BLaER1 treated with 17β-estradiol and CSF1 and Interleukin-3, amounts not matched to agents 10 nM and 100 nM (cell line): ENCODE measurements at regions not wholly inside any gene's neighbourhood (a gene's known extent, or its start where the extent isn't known, plus 50 kb on each side); places are given as distances from the start of the nearest gene placed in this dataset.
"Not testable (repeated sequence)": the region's sequence is repeated elsewhere in the genome, so short reads cannot be mapped to it uniquely, and the experiment has no call there.

Source experiments
- H3K27ac ChIP-seq, 11 experiments: shearing (Covaris generic); formaldehyde crosslinking; 2 replicates each; pipeline ENCODE4 v1.8.1; 2022
- H3K27me3 ChIP-seq, 11 experiments: shearing (Covaris generic); formaldehyde crosslinking; 2 replicates each; pipeline ENCODE4 v1.8.1; 2022
- H3K36me3 ChIP-seq, 11 experiments: shearing (Covaris generic); formaldehyde crosslinking; 2 replicates each; pipeline ENCODE4 v1.8.1; 2022
- H3K4me1 ChIP-seq, 10 experiments: shearing (Covaris generic); formaldehyde crosslinking; 2 replicates each; pipeline ENCODE4 v1.8.1; 2022
- H3K4me2 ChIP-seq, 11 experiments: shearing (Covaris generic); formaldehyde crosslinking; 2 replicates each; pipeline ENCODE4 v1.8.1; 2022
- H3K4me3 ChIP-seq, 10 experiments: shearing (Covaris generic); formaldehyde crosslinking; 2 replicates each; pipeline ENCODE4 v1.8.1; 2022
- H3K9ac ChIP-seq, 11 experiments: shearing (Covaris generic); formaldehyde crosslinking; 2 replicates each; pipeline ENCODE4 v1.8.1; 2022
- H3K9me3 ChIP-seq, 11 experiments: shearing (Covaris generic); formaldehyde crosslinking; replicated peaks in 1 of 11; 2 replicates each; pipeline ENCODE4 v1.8.1; 2022
- H4K20me1 ChIP-seq, 11 experiments: shearing (Covaris generic); formaldehyde crosslinking; 2 replicates each; pipeline ENCODE4 v1.8.1; 2022
- Cebpa-rat ChIP-seq, 11 experiments: shearing (Covaris generic); IDR thresholded peaks; 2 replicates each; pipeline ENCODE4 v1.8.1; 2022

DNA sequence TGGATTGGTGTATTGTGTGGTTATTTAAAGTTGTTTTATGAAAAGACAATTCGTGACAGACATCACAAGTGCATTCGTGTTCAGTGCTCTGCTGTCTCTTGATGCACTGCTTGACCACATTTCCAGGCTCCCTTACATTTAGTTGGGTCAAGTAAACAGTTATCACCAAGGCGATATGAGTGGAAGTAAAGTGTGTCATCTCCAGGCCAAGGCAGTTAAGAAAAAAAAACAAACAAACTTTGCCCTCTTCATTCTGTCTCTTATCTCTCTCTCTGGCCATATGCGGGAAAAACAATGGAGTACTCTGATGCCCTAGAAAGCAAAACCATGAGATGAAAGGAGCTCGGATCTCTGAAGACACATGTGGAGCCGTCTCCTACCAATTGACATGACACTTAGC, 131.1 kb downstream of the DSEL start:
- no peaks in the 10 kb centered on the region for H3K36me3 ChIP-seq
- no peaks in the 10 kb centered on the region for H3K27me3 ChIP-seq
- TF ChIP-seq Cebpa-rat (IDR thresholded peaks at IDR 0.05): no peak
- H3K9me3 ChIP-seq: peaks cover 0 to 6% (median 0%) of the 10 kb centered on the region in 11 experiments; a peak in 1 of 22 replicates
- H4K20me1 ChIP-seq: no peaks in the 10 kb centered on the region; a peak in 1 of 22 replicates
- no peak overlapping the region for H3K4me3 ChIP-seq
- H3K4me2 ChIP-seq: no peak overlapping the region
- no peak overlapping the region for H3K27ac ChIP-seq
- H3K9ac ChIP-seq: no peak overlapping the region
- no peaks in the 10 kb centered on the region for H3K4me1 ChIP-seq

GRCh38 chr18:67384057-67384456, 132.5 kb downstream of the DSEL start:
- H3K4me2 ChIP-seq, H3K4me1 ChIP-seq, H4K20me1 ChIP-seq, H3K27me3 ChIP-seq, H3K36me3 ChIP-seq, H3K27ac ChIP-seq, H3K9ac ChIP-seq, H3K4me3 ChIP-seq, H3K9me3 ChIP-seq: not testable (repeated sequence)

GRCh38 chr18:67381608-67382150, 134.8 kb downstream of the DSEL start:
- no peak overlapping the region for H3K4me2 ChIP-seq
- H3K4me3 ChIP-seq: no peak overlapping the region
- H3K4me1 ChIP-seq: no peaks in the 10 kb centered on the region
- no peak overlapping the region for H3K27ac ChIP-seq
- no peak for TF ChIP-seq Cebpa-rat (IDR thresholded peaks at IDR 0.05)
- no peaks in the 10 kb centered on the region for H3K36me3 ChIP-seq
- no peak overlapping the region for H3K9ac ChIP-seq
- H3K9me3 ChIP-seq: peaks cover 0 to 6% (median 0%) of the 10 kb centered on the region in 11 experiments; a peak in 1 of 22 replicates
- H3K27me3 ChIP-seq: no peaks in the 10 kb centered on the region
- no peaks in the 10 kb centered on the region; a peak in 1 of 22 replicates for H4K20me1 ChIP-seq

DNA sequence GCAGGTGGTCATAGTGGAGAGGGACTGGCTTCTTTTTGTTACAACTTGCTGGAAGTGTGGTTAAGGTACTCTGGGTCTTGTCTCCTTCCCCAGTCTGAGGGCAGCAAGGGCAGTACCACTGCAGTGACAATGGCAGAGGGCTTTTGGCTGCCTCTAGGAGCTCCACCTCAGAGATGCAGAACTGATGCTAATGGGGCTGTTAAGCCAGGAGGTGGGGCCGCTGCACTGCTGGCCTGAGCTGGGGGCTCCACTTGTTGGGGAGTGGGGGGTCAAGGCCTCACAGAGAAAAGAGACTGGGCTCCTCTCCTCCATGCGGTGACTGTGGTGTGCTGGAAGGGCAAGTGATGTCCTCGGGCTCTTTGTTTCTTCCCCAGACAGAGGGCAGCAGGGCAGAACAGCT, 135.7 kb downstream of the DSEL start:
- Histone ChIP-seq H3K4me2 (no peak overlapping the region), H3K9me3 (peaks cover 0 to 6% (median 0%) of the 10 kb centered on the region in 11 experiments; a peak in 1 of 22 replicates)

DNA sequence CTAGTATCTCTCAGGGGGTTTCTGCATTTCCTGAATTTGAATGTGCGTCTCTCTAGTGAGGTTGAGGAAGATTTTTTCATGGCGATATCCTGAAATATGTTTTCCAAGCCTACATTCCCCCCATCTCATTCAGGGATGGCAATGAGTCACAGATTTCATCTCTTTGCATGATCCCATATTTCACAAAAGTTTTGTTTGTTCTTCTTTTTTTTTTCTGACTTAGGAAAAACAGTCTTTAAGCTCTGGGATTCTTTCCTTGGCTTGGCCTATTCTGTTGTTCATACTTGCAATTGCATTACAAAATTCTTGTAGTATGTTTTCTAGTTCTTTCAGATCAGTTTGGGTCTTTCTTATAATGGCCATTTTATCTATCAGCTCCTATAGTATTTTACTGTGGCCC, 136.5 kb downstream of the DSEL start:
- peaks cover 0 to 6% (median 0%) of the 10 kb centered on the region in 11 experiments; a peak in 1 of 22 replicates for H3K9me3 ChIP-seq
- no peaks in the 10 kb centered on the region; a peak in 1 of 22 replicates for H4K20me1 ChIP-seq
- H3K36me3 ChIP-seq: no peaks in the 10 kb centered on the region
- no peaks in the 10 kb centered on the region for H3K27me3 ChIP-seq
- H3K4me1 ChIP-seq: no peaks in the 10 kb centered on the region
- no peak overlapping the region for H3K27ac ChIP-seq
- H3K9ac ChIP-seq: no peak overlapping the region
- H3K4me2 ChIP-seq: no peak overlapping the region
- H3K4me3 ChIP-seq: no peak overlapping the region
- TF ChIP-seq Cebpa-rat (IDR thresholded peaks at IDR 0.05): no peak

More for the DNA sequence above, 135.7 kb downstream of the DSEL start:
- Histone ChIP-seq H3K9ac (no peak overlapping the region), H3K27me3 (no peaks in the 10 kb centered on the region), H4K20me1 (no peaks in the 10 kb centered on the region; a peak in 1 of 22 replicates), H3K27ac (no peak overlapping the region), H3K36me3 (no peaks in the 10 kb centered on the region), H3K4me3 (no peak overlapping the region), H3K4me1 (no peaks in the 10 kb centered on the region)
- TF ChIP-seq Cebpa-rat (IDR thresholded peaks at IDR 0.05): no peak

DNA sequence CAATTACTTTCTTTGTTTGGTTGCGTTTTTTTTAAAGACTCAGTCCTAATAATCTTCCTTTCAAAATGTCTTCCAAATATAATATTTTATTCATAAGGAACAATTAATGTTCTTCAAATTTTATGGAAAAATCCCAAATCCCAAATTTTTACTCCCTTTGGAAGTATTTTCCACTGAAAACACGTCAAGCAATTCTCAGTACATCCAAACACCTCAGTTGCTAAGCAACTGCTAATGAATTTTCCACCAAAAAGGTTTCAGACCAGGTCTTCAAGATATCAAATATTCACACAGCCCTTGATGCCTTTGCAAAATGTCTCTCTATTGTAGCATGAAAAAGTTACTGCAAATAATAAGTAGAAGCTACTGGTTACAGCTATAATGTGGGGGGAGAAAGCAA, 140.1 kb downstream of the DSEL start:
- Histone ChIP-seq H3K36me3 (no peaks in the 10 kb centered on the region), H3K4me1 (peaks cover 0 to 2% (median 0%) of the 10 kb centered on the region in 10 experiments; a peak in 1 of 20 replicates), H3K27ac (no peak overlapping the region), H3K4me2 (no peak overlapping the region), H3K9me3 (peaks cover 0 to under 1% (median 0%) of the 10 kb centered on the region in 11 experiments; a peak in 1 of 22 replicates), H3K27me3 (no peaks in the 10 kb centered on the region), H3K4me3 (no peak overlapping the region), H3K9ac (no peak overlapping the region), H4K20me1 (no peaks in the 10 kb centered on the region; a peak in 1 of 22 replicates)
- no peak for TF ChIP-seq Cebpa-rat (IDR thresholded peaks at IDR 0.05)

GRCh38 chr18:67373636-67374035, 142.9 kb downstream of the DSEL start:
- Histone ChIP-seq H4K20me1 (no peaks in the 10 kb centered on the region), H3K9me3 (no peaks in the 10 kb centered on the region), H3K9ac (no peak overlapping the region), H3K36me3 (no peaks in the 10 kb centered on the region), H3K27me3 (no peaks in the 10 kb centered on the region), H3K4me1 (peaks cover 0 to 5% (median 0%) of the 10 kb centered on the region in 10 experiments; a peak in 1 of 20 replicates), H3K4me3 (no peak overlapping the region), H3K4me2 (no peak overlapping the region), H3K27ac (no peak overlapping the region)
- TF ChIP-seq Cebpa-rat (IDR thresholded peaks at IDR 0.05): no peak

DNA sequence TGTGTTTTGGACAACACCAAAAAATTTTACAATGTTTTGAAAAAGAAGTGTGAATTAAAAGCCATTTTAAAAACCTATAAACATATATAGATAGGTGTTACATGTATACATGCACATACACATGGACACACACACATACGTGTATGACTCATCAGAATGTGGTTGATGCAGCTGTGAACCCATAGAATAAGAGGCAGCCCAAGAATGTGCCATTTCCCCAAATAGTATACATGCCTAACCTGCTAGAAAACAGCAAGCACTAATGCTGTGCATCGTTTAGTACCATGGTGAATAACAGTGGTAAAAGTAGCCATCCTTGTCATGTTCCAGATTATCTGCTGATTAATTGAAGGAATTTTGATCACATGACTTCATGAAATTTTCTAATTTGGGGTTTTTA, 149.0 kb downstream of the DSEL start:
- H3K4me2 ChIP-seq: no peak overlapping the region
- no peaks in the 10 kb centered on the region for H3K9me3 ChIP-seq
- no peaks in the 10 kb centered on the region for H4K20me1 ChIP-seq
- no peak for TF ChIP-seq Cebpa-rat (IDR thresholded peaks at IDR 0.05)
- no peak overlapping the region for H3K9ac ChIP-seq
- H3K27ac ChIP-seq: no peak overlapping the region
- no peaks in the 10 kb centered on the region for H3K36me3 ChIP-seq
- peaks cover 0 to 12% (median 5%) of the 10 kb centered on the region in 10 experiments; a peak in 8 of 20 replicates for H3K4me1 ChIP-seq
- H3K4me3 ChIP-seq: no peak overlapping the region
- H3K27me3 ChIP-seq: no peaks in the 10 kb centered on the region

DNA sequence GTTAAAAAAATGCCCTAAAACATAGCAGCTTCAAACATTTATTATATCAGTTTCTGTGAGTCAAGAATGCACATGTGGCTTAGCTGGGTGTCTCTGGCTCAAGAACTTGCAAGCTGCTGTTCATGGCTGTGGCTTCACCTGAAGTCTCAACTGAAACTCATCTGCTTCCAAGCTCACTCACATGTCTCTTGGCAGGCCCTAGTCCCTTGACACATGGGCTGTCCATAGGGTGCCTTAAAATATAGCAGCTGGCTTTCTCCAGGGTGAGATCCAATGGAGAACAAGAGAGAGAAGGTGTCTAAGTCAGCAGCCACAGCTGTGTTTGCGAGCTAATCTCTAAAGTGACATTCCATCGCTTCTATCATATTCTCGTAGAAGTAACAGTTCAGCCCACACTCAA, 152.8 kb downstream of the DSEL start:
- Histone ChIP-seq H3K27ac (no peak overlapping the region), H3K9me3 (peaks cover 0 to 5% (median 3%) of the 10 kb centered on the region in 11 experiments; a peak in 6 of 22 replicates), H3K9ac (no peak overlapping the region), H3K4me3 (no peak overlapping the region), H3K36me3 (no peaks in the 10 kb centered on the region), H3K4me2 (no peak overlapping the region), H3K4me1 (peaks cover 18 to 32% (median 26%) of the 10 kb centered on the region in 10 experiments), H4K20me1 (no peaks in the 10 kb centered on the region), H3K27me3 (no peaks in the 10 kb centered on the region)
- TF ChIP-seq Cebpa-rat (IDR thresholded peaks at IDR 0.05): no peak

DNA sequence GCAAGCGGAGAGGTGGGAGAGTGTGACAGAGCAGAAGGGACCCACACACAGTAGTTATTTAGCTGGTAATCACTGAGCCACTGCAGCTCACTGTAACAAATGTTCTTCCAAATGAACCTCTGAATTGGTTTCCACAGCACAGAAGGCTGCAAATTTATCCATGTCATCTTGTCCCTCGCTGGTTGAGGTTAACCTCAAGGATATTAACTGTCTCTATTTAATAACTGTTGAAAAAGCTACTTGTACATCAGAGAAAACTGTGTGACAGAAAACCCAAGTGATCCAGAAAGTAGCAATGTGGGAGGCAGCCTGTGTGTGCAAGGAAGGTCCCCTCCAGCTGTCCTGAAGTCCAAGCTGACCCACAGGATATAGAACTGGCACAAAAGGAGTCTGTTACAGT, 153.6 kb downstream of the DSEL start:
- H4K20me1 ChIP-seq: no peaks in the 10 kb centered on the region
- H3K4me1 ChIP-seq: peaks cover 18 to 34% (median 27%) of the 10 kb centered on the region in 10 experiments
- TF ChIP-seq Cebpa-rat (IDR thresholded peaks at IDR 0.05): no peak
- H3K4me3 ChIP-seq: no peak overlapping the region
- H3K27ac ChIP-seq: no peak overlapping the region
- H3K4me2 ChIP-seq: peak overlapping the region in 5 of 11 experiments; percentile 24 to 48 (median 43); a peak in 9 of 22 replicates
- no peaks in the 10 kb centered on the region for H3K36me3 ChIP-seq
- H3K27me3 ChIP-seq: no peaks in the 10 kb centered on the region
- H3K9ac ChIP-seq: no peak overlapping the region
- peaks cover 0 to 11% (median 5%) of the 10 kb centered on the region in 11 experiments; a peak in 6 of 22 replicates for H3K9me3 ChIP-seq
